ENCODE measurements at regions not wholly inside any gene's neighbourhood (a gene's known extent, or its start where the extent isn't known, plus 50 kb on each side); places are given as distances from the start of the nearest gene placed in this dataset.
"Not testable (repeated sequence)": the region's sequence is repeated elsewhere in the genome, so short reads cannot be mapped to it uniquely, and the experiment has no call there.

DNA sequence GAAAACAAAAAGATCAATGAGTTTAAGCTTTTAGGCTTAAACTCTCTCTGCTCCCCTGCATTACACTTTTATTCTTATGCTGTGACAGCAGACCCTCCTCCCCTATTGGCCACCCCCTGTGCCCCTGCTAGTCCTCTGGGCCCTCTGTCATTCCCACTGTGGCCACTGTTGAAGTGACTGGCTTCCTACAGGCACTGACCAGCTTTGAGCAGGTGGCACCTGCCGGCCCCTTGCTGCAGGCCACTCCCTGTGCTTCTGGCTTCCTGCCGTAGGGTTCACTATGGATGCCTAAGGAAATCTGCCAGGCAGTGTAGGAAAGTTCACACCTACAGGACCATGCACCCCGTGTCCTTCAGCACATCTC, 156.5 kb upstream of the L3MBTL4 start:
- Histone ChIP-seq H2AFZ (ENCODE audit: low read depth, low read length) (no peak overlapping the region), H3K4me3 (ENCODE audit: low read length) (no peak overlapping the region)
- no peak for TF ChIP-seq MXI1 (conservative IDR thresholded peaks at IDR 0.05; ENCODE audit: poor library complexity, severe bottlenecking)
- TF ChIP-seq EZH2 (IDR thresholded peaks at IDR 0.05; ENCODE audit: borderline replicate concordance, insufficient read depth, low read length, poor library complexity, severe bottlenecking) = no peak
- TF ChIP-seq EP300 (conservative IDR thresholded peaks at IDR 0.05; ENCODE audit: poor library complexity, severe bottlenecking) = no peak
- no peak for TF ChIP-seq RAD21 (conservative IDR thresholded peaks at IDR 0.05)
- TF ChIP-seq, protein P1, sequence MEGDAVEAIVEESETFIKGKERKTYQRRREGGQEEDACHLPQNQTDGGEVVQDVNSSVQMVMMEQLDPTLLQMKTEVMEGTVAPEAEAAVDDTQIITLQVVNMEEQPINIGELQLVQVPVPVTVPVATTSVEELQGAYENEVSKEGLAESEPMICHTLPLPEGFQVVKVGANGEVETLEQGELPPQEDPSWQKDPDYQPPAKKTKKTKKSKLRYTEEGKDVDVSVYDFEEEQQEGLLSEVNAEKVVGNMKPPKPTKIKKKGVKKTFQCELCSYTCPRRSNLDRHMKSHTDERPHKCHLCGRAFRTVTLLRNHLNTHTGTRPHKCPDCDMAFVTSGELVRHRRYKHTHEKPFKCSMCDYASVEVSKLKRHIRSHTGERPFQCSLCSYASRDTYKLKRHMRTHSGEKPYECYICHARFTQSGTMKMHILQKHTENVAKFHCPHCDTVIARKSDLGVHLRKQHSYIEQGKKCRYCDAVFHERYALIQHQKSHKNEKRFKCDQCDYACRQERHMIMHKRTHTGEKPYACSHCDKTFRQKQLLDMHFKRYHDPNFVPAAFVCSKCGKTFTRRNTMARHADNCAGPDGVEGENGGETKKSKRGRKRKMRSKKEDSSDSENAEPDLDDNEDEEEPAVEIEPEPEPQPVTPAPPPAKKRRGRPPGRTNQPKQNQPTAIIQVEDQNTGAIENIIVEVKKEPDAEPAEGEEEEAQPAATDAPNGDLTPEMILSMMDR (IDR thresholded peaks at IDR 0.05; ENCODE audit: poor library complexity, severe bottlenecking) = no peak
- no peak for TF ChIP-seq SMC3 (conservative IDR thresholded peaks at IDR 0.05; ENCODE audit: poor library complexity)
- TF ChIP-seq TAF1 (IDR thresholded peaks at IDR 0.05; ENCODE audit: low read depth) = no peak
- no peak for TF ChIP-seq POLR2AphosphoS5 (IDR thresholded peaks at IDR 0.05)
- TF ChIP-seq, protein P2, sequence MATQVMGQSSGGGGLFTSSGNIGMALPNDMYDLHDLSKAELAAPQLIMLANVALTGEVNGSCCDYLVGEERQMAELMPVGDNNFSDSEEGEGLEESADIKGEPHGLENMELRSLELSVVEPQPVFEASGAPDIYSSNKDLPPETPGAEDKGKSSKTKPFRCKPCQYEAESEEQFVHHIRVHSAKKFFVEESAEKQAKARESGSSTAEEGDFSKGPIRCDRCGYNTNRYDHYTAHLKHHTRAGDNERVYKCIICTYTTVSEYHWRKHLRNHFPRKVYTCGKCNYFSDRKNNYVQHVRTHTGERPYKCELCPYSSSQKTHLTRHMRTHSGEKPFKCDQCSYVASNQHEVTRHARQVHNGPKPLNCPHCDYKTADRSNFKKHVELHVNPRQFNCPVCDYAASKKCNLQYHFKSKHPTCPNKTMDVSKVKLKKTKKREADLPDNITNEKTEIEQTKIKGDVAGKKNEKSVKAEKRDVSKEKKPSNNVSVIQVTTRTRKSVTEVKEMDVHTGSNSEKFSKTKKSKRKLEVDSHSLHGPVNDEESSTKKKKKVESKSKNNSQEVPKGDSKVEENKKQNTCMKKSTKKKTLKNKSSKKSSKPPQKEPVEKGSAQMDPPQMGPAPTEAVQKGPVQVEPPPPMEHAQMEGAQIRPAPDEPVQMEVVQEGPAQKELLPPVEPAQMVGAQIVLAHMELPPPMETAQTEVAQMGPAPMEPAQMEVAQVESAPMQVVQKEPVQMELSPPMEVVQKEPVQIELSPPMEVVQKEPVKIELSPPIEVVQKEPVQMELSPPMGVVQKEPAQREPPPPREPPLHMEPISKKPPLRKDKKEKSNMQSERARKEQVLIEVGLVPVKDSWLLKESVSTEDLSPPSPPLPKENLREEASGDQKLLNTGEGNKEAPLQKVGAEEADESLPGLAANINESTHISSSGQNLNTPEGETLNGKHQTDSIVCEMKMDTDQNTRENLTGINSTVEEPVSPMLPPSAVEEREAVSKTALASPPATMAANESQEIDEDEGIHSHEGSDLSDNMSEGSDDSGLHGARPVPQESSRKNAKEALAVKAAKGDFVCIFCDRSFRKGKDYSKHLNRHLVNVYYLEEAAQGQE (IDR thresholded peaks at IDR 0.05; ENCODE audit: borderline replicate concordance) = no peak

DNA sequence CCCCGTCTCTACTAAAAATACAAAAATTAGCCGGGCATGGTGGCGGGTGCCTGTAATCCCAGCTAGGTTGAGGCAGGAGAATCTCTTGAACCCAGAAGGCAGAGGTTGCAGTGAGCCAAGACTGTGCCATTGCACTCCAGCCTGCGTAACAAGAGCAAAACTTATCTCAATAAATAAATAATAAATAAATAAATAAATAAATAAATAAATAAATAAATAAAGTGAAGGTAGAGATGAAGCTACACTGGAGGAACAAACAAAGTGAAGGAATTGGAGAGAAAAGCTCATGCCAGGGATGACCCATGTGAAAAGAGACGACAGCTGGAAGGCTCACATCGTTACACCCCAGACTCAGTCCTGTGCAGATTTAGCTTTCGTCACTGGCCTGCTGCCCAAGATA, 157.3 kb upstream of the ARHGAP28 start:
- not testable (repeated sequence) for H3K4me3 ChIP-seq (ENCODE audit: low read length); H3K9me2 ChIP-seq (ENCODE audit: insufficient read depth, low read length); H3K9me3 ChIP-seq (ENCODE audit: low read length); H3K27me3 ChIP-seq (ENCODE audit: insufficient read depth, low read depth, low read length); H3K4me2 ChIP-seq (ENCODE audit: low read length); H4K20me1 ChIP-seq (ENCODE audit: insufficient read depth); H3K9ac ChIP-seq (ENCODE audit: low read length); H3K36me3 ChIP-seq (ENCODE audit: insufficient read depth, low read length); H3K79me2 ChIP-seq (replicated peaks; ENCODE audit: insufficient read depth, low read length); H2AFZ ChIP-seq (ENCODE audit: low read depth, low read length); H3F3A ChIP-seq (ENCODE audit: insufficient read depth, low read length, poor library complexity, severe bottlenecking); H3K27ac ChIP-seq (ENCODE audit: low read length)

More for the DNA sequence above, 156.5 kb upstream of the L3MBTL4 start:
- no peaks in the 10 kb centered on the region for H3K27me3 ChIP-seq (ENCODE audit: insufficient read depth, low read depth, low read length)
- no peaks in the 10 kb centered on the region for H4K20me1 ChIP-seq (ENCODE audit: insufficient read depth)
- H3F3A ChIP-seq (ENCODE audit: insufficient read depth, low read length, poor library complexity, severe bottlenecking) = no peaks in the 10 kb centered on the region
- H3K9ac ChIP-seq (ENCODE audit: low read length) = no peak overlapping the region
- H3K4me2 ChIP-seq (ENCODE audit: low read length) = no peak overlapping the region
- no peaks in the 10 kb centered on the region for H3K36me3 ChIP-seq (ENCODE audit: insufficient read depth, low read length)
- H3K27ac ChIP-seq (ENCODE audit: low read length) = no peak overlapping the region
- no peaks in the 10 kb centered on the region for H3K9me2 ChIP-seq (ENCODE audit: insufficient read depth, low read length)
- H3K9me3 ChIP-seq (ENCODE audit: low read length) = no peaks in the 10 kb centered on the region
- H3K79me2 ChIP-seq (replicated peaks; ENCODE audit: insufficient read depth, low read length) = no peaks in the 10 kb centered on the region

DNA sequence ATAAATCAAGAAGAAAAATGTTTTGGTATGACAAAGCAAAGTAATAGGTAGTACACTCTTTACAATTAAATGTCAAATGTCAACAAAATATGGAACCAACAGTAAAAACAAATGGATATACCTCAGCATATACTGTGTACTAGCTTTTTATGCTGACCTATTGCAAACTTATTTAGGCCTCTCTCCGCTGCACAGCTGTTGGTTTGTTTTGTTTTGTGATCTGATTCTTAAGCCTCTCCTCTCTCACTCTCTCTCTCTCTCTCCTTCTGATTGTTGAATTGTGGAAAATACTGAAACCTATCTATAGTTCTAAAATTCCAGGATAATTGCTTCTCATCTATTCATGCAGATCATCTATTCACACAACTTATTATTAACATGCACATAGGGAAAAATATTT, 154.9 kb upstream of the ARHGAP28 start:
- TF ChIP-seq POLR2AphosphoS5 (IDR thresholded peaks at IDR 0.05) (no peak), SMC3 (conservative IDR thresholded peaks at IDR 0.05; ENCODE audit: poor library complexity) (no peak), EZH2 (IDR thresholded peaks at IDR 0.05; ENCODE audit: borderline replicate concordance, insufficient read depth, low read length, poor library complexity, severe bottlenecking) (no peak), EP300 (conservative IDR thresholded peaks at IDR 0.05; ENCODE audit: poor library complexity, severe bottlenecking) (no peak), MXI1 (conservative IDR thresholded peaks at IDR 0.05; ENCODE audit: poor library complexity, severe bottlenecking) (no peak), TAF1 (IDR thresholded peaks at IDR 0.05; ENCODE audit: low read depth) (no peak), RAD21 (conservative IDR thresholded peaks at IDR 0.05) (no peak)
- TF ChIP-seq, protein P2 (IDR thresholded peaks at IDR 0.05; ENCODE audit: borderline replicate concordance) = no peak
- TF ChIP-seq, protein P1 (IDR thresholded peaks at IDR 0.05; ENCODE audit: poor library complexity, severe bottlenecking) = no peak
- H3K9me3 ChIP-seq (ENCODE audit: low read length) = no peaks in the 10 kb centered on the region
- no peaks in the 10 kb centered on the region for H3K36me3 ChIP-seq (ENCODE audit: insufficient read depth, low read length)
- no peaks in the 10 kb centered on the region for H3K79me2 ChIP-seq (replicated peaks; ENCODE audit: insufficient read depth, low read length)
- no peak overlapping the region for H3K9ac ChIP-seq (ENCODE audit: low read length)
- no peak overlapping the region for H2AFZ ChIP-seq (ENCODE audit: low read depth, low read length)
- H3K4me3 ChIP-seq (ENCODE audit: low read length) = no peak overlapping the region
- no peak overlapping the region for H3K4me2 ChIP-seq (ENCODE audit: low read length)
- no peak overlapping the region for H3K27ac ChIP-seq (ENCODE audit: low read length)
- H3K9me2 ChIP-seq (ENCODE audit: insufficient read depth, low read length) = no peaks in the 10 kb centered on the region
- no peaks in the 10 kb centered on the region for H3K27me3 ChIP-seq (ENCODE audit: insufficient read depth, low read depth, low read length)
- H3F3A ChIP-seq (ENCODE audit: insufficient read depth, low read length, poor library complexity, severe bottlenecking) = no peaks in the 10 kb centered on the region
- H4K20me1 ChIP-seq (ENCODE audit: insufficient read depth) = no peaks in the 10 kb centered on the region

Measured in neural cell (in vitro differentiated cells).